H9 (cell line): ENCODE measurements at regions not wholly inside any gene's neighbourhood (a gene's known extent, or its start where the extent isn't known, plus 50 kb on each side); places are given as distances from the start of the nearest gene placed in this dataset.

Source experiments
- DNase-seq: peaks from one replicate; pipeline ENCODE4 v3.0.0-alpha.2; 2017
- H2AFZ ChIP-seq: one replicate; pipeline ENCODE4 v1.6.1; 2013; ENCODE audit warnings: mild to moderate bottlenecking, low read length, control low read depth, moderate library complexity
- H2AK5ac ChIP-seq: 2 replicates; pipeline ENCODE4 v1.6.1; 2013; ENCODE audit warnings: low read length, control low read depth, mixed read lengths; ENCODE audit not compliant: insufficient read length
- H2BK120ac ChIP-seq: one replicate; pipeline ENCODE4 v1.6.1; 2013; ENCODE audit warnings: low read depth, mild to moderate bottlenecking, low read length, control low read depth, inconsistent platforms; ENCODE audit not compliant: poor library complexity, severe bottlenecking
- H2BK12ac ChIP-seq: 2 replicates; pipeline ENCODE4 v1.6.1; 2013; ENCODE audit warnings: low read length, control low read depth, mixed read lengths, low read depth; ENCODE audit not compliant: insufficient read length
- H2BK15ac ChIP-seq: 2 replicates; pipeline ENCODE4 v1.6.1; 2013; ENCODE audit warnings: low read depth, low read length, control low read depth
- H2BK20ac ChIP-seq: one replicate; pipeline ENCODE4 v1.6.1; 2013; ENCODE audit warnings: low read depth, mild to moderate bottlenecking, low read length, control low read depth, inconsistent platforms; ENCODE audit not compliant: poor library complexity, severe bottlenecking
- H2BK5ac ChIP-seq: 2 replicates; pipeline ENCODE4 v1.6.1; 2013; ENCODE audit warnings: low read length, control low read depth, mixed read lengths; ENCODE audit not compliant: insufficient read length
- H3K14ac ChIP-seq: 2 replicates; pipeline ENCODE4 v1.6.1; 2013; ENCODE audit warnings: low read length, control low read depth; ENCODE audit not compliant: insufficient read depth
- H3K18ac ChIP-seq: 2 replicates; pipeline ENCODE4 v1.6.1; 2013; ENCODE audit warnings: low read depth, mild to moderate bottlenecking, mixed read lengths, low read length, control low read depth; ENCODE audit not compliant: insufficient read length
- H3K23ac ChIP-seq: 2 replicates; pipeline ENCODE4 v1.6.1; 2013; ENCODE audit warnings: low read length, control low read depth, mixed read lengths, low read depth; ENCODE audit not compliant: insufficient read length
- H3K23me2 ChIP-seq: 2 replicates; pipeline ENCODE4 v1.6.1; 2013; ENCODE audit warnings: low read depth, mild to moderate bottlenecking, mixed read lengths, low read length, control low read depth; ENCODE audit not compliant: insufficient read length, poor library complexity, severe bottlenecking
- H3K27ac ChIP-seq: 2 replicates; pipeline ENCODE4 v1.5.1; 2013; ENCODE audit warnings: low read length, control low read depth, mixed read lengths, low read depth; ENCODE audit not compliant: insufficient read length
- H3K27me3 ChIP-seq: 2 replicates; pipeline ENCODE4 v1.6.1; 2013; ENCODE audit warnings: low read length, control low read depth, inconsistent platforms; ENCODE audit not compliant: insufficient read depth
- H3K4ac ChIP-seq: 2 replicates; pipeline ENCODE4 v1.6.1; 2013; ENCODE audit warnings: low read depth, mild to moderate bottlenecking, control low read depth, inconsistent platforms, low read length, moderate library complexity
- H3K4me1 ChIP-seq: 2 replicates; pipeline ENCODE4 v1.6.1; 2013; ENCODE audit warnings: low read length, control low read depth, inconsistent platforms; ENCODE audit not compliant: insufficient read depth
- H3K4me2 ChIP-seq: 2 replicates; pipeline ENCODE4 v1.6.1; 2013; ENCODE audit warnings: low read length, control low read depth, mixed read lengths; ENCODE audit not compliant: insufficient read length, insufficient read depth
- H3K56ac ChIP-seq: 2 replicates; pipeline ENCODE4 v1.6.1; 2013; ENCODE audit warnings: low read depth, mild to moderate bottlenecking, mixed read lengths, low read length, control low read depth; ENCODE audit not compliant: insufficient read length
- H3K79me1 ChIP-seq: 2 replicates; pipeline ENCODE4 v1.6.1; 2013; ENCODE audit warnings: low read depth, mild to moderate bottlenecking, moderate library complexity, low read length, control low read depth, inconsistent platforms; ENCODE audit not compliant: insufficient read depth, poor library complexity, severe bottlenecking
- H3K79me2 ChIP-seq: 2 replicates; pipeline ENCODE4 v1.6.1; 2013; ENCODE audit warnings: low read length, control low read depth, inconsistent platforms; ENCODE audit not compliant: insufficient read depth
- H3K9ac ChIP-seq: 2 replicates; pipeline ENCODE4 v1.6.1; 2013; ENCODE audit warnings: low read length, control low read depth, mixed read lengths; ENCODE audit not compliant: insufficient read length; ENCODE audit errors: extremely low read depth
- H3K9me3 ChIP-seq: one replicate; pipeline ENCODE4 v1.6.1; 2013; ENCODE audit warnings: low read depth, low read length, inconsistent platforms; ENCODE audit not compliant: control insufficient read depth
- H3T11ph ChIP-seq: one replicate; pipeline ENCODE4 v1.6.1; 2013; ENCODE audit warnings: mild to moderate bottlenecking, low read length, control low read depth, inconsistent platforms
- H4K20me1 ChIP-seq: one replicate; pipeline ENCODE4 v1.6.1; 2013; ENCODE audit not compliant: control insufficient read depth, insufficient read length, insufficient read depth
- H4K5ac ChIP-seq: 2 replicates; pipeline ENCODE4 v1.6.1; 2013; ENCODE audit warnings: low read depth, mild to moderate bottlenecking, mixed read lengths, low read length, control low read depth; ENCODE audit not compliant: insufficient read length
- H4K8ac ChIP-seq: replicated peaks from 2 replicates; pipeline ENCODE4 v1.6.1; 2013; ENCODE audit warnings: low read length, control low read depth, mixed read lengths, low read depth; ENCODE audit not compliant: insufficient read length
- H4K91ac ChIP-seq: 2 replicates; pipeline ENCODE4 v1.6.1; 2013; ENCODE audit warnings: low read depth, mild to moderate bottlenecking, moderate library complexity, mixed read lengths, low read length, control low read depth; ENCODE audit not compliant: insufficient read length
- H3K27ac Mint-ChIP-seq, 3 experiments: 2 replicates in 2 of 3; 3 replicates in 1 of 3; pipeline ENCODE4 v1.8.0; 2020 to 2021; ENCODE audit warnings: mixed read lengths in 3 of 3, mild to moderate bottlenecking in 1 of 3, moderate library complexity in 1 of 3
- H3K27me3 Mint-ChIP-seq: 2 replicates; pipeline ENCODE4 v1.8.0; 2021; ENCODE audit warnings: low read depth, mild to moderate bottlenecking, moderate library complexity, mixed read lengths
- H3K36me3 Mint-ChIP-seq, 3 experiments: 2 replicates in 2 of 3; 3 replicates in 1 of 3; pipeline ENCODE4 v1.8.0; 2020 to 2021; ENCODE audit warnings: low read depth in 3 of 3, mixed read lengths in 3 of 3; ENCODE audit not compliant: insufficient read depth in 1 of 3
- H3K4me1 Mint-ChIP-seq, 2 experiments: 2 replicates each; pipeline ENCODE4 v1.8.0; 2020; ENCODE audit warnings: mixed read lengths in 2 of 2
- H3K4me3 Mint-ChIP-seq, 2 experiments: 2 replicates in 1 of 2; 3 replicates in 1 of 2; pipeline ENCODE4 v1.8.0; 2020 to 2021; ENCODE audit warnings: mild to moderate bottlenecking in 2 of 2, mixed read lengths in 2 of 2, moderate library complexity in 1 of 2
- H3K9me3 Mint-ChIP-seq, 2 experiments: 2 replicates in 1 of 2; 3 replicates in 1 of 2; pipeline ENCODE4 v1.8.0; 2020; ENCODE audit warnings: mild to moderate bottlenecking in 2 of 2, mixed read lengths in 2 of 2, moderate library complexity in 1 of 2
- WGBS: extraction: QIAGEN DNeasy Blood & Tissue Kit; methylation state at CpG from one replicate; pipeline ENCODE4 v1.1.7; 2013; ENCODE audit warnings: missing lambda C conversion rate, low lambda C conversion rate, mixed read lengths; ENCODE audit not compliant: insufficient read length; ENCODE audit errors: extremely low coverage; 5-methylcytosine and 5-hydroxymethylcytosine counted together
- TF ChIP-seq, protein P1 (sequence below): fragments of 200-600 bp; sonication (generic); conservative IDR thresholded peaks from 3 replicates; pipeline ENCODE4 v1.8.0; 2021; ENCODE audit warnings: antibody characterized with exemption, mild to moderate bottlenecking

DNA sequence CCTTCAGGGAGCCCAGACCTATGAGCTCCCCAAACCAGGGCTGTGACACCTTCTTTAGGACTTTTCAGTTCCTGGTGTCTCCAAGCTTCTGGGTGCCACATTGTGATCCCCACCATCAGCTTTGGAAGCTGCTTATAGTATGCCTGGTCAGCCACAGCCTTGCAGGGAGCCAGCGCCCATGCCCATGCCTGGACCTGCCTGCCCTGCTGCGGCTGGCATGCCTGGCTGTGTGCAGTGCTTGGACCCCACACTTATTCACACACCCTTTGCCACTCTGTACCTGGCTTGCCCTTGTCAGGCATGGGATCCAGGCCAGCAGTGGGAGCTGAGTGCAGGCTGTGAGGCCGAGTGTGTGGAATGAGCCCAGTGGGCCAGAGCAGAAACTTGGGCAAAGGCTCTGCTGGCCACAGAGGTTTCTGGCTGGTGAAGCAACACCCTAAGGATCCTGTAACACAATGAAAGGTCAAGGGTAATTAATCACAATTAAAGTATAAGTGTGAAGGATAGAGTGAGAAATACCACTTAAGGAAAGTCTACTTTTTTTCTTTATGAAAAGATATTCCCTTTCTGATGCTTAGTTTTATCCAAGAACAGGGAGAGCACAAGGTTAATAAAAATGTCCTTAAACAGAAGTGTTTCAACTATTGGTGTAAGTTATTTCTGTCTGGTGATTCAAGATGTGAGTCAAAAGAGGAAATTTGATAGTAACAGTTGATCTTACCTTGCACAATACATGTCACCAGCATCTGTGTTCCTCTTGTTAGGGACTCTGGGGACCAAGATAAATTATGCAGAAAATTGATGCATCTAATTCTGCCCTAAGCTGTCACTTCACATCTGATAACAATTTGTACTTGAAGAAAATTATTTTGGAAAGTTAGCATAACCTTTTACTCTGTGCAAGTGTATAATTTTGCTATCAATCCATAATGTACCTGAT, 161.8 kb downstream of the FAM47A start:
- Histone ChIP-seq H4K20me1 (no peaks in the 10 kb centered on the region), H2AFZ (no peak overlapping the region), H3K79me2 (no peaks in the 10 kb centered on the region), H3K56ac (no peak overlapping the region), H2BK5ac (no peak overlapping the region), H2BK120ac (no peak overlapping the region), H3K18ac (no peak overlapping the region), H3K14ac (no peak overlapping the region), H2BK15ac (no peak overlapping the region), H3K23ac (no peak overlapping the region), H2BK20ac (no peak overlapping the region), H2BK12ac (no peak overlapping the region), H3K9me3 (peaks cover 14% of the 10 kb centered on the region), H3T11ph (no peak overlapping the region), H4K8ac (no peak overlapping the region), H3K4me2 (no peak overlapping the region), H4K91ac (no peak overlapping the region), H3K4me1 (no peaks in the 10 kb centered on the region; the same call in 1 of the 2 replicates), H3K27ac (no peak overlapping the region), H3K27me3 (no peaks in the 10 kb centered on the region), H3K79me1 (no peaks in the 10 kb centered on the region), H2AK5ac (no peak overlapping the region), H3K9ac (no peak overlapping the region), H3K23me2 (peaks cover 3% of the 10 kb centered on the region), H4K5ac (no peak overlapping the region), H3K4ac (no peak overlapping the region)
- H3K36me3 Mint-ChIP-seq, result peaks cover 0 to 13% (median 5%) of the 10 kb centered on the region in 3 experiments; a peak in 6 of 7 replicates
- no peaks in the 10 kb centered on the region; the same call in 1 of the 2 replicates for H3K27me3 Mint-ChIP-seq
- peaks cover 25 to 49% of the 10 kb centered on the region in 2 experiments for H3K9me3 Mint-ChIP-seq
- DNase-seq, result no peak
- H3K27ac Mint-ChIP-seq, result no peak overlapping the region
- no CpG with 5 or more reads among the region's 3 CpGs for WGBS
- TF ChIP-seq, protein P1, sequence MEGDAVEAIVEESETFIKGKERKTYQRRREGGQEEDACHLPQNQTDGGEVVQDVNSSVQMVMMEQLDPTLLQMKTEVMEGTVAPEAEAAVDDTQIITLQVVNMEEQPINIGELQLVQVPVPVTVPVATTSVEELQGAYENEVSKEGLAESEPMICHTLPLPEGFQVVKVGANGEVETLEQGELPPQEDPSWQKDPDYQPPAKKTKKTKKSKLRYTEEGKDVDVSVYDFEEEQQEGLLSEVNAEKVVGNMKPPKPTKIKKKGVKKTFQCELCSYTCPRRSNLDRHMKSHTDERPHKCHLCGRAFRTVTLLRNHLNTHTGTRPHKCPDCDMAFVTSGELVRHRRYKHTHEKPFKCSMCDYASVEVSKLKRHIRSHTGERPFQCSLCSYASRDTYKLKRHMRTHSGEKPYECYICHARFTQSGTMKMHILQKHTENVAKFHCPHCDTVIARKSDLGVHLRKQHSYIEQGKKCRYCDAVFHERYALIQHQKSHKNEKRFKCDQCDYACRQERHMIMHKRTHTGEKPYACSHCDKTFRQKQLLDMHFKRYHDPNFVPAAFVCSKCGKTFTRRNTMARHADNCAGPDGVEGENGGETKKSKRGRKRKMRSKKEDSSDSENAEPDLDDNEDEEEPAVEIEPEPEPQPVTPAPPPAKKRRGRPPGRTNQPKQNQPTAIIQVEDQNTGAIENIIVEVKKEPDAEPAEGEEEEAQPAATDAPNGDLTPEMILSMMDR, result no peak
- H3K4me3 Mint-ChIP-seq, result no peak overlapping the region
- H3K4me1 Mint-ChIP-seq, result peaks cover 8% of the 10 kb centered on the region in 2 experiments
